Effector memory CD8-positive, alpha-beta T cell (primary cell): ENCODE measurements at regions not wholly inside any gene's neighbourhood (a gene's known extent, or its start where the extent isn't known, plus 50 kb on each side); places are given as distances from the start of the nearest gene placed in this dataset.

Experiments
- ATAC-seq: fragments of 150-1000 bp; cut with Tn5 transposase; replicated peaks from 2 replicates; pipeline ENCODE4 v1.10.0; 2021; ENCODE audit warnings: mild to moderate bottlenecking, moderate library complexity
- DNase-seq, 3 experiments: peaks; one replicate each; pipeline ENCODE4 v3.0.0; 2021
- H3K27ac Mint-ChIP-seq, 2 donors: one replicate each; pipeline ENCODE4 v1.8.0; 2022; ENCODE audit warnings: mild to moderate bottlenecking in 2 of 2, mixed read lengths in 2 of 2, moderate library complexity in 2 of 2
- H3K27me3 Mint-ChIP-seq, 2 donors: one replicate each; pipeline ENCODE4 v1.8.0; 2022; ENCODE audit warnings: mixed read lengths in 2 of 2
- H3K36me3 Mint-ChIP-seq: one replicate; pipeline ENCODE4 v1.8.0; 2022; ENCODE audit warnings: mild to moderate bottlenecking, moderate library complexity, mixed read lengths; ENCODE audit not compliant: insufficient read depth
- H3K4me1 Mint-ChIP-seq, 2 donors: one replicate each; pipeline ENCODE4 v1.8.0; 2022; ENCODE audit warnings: low read depth in 2 of 2, mixed read lengths in 2 of 2
- H3K4me3 Mint-ChIP-seq, 2 donors: one replicate each; pipeline ENCODE4 v1.8.0; 2022; ENCODE audit warnings: mild to moderate bottlenecking in 2 of 2, mixed read lengths in 2 of 2, moderate library complexity in 2 of 2
- H3K9me3 Mint-ChIP-seq, 2 donors: one replicate each; pipeline ENCODE4 v1.8.0; 2022; ENCODE audit warnings: mixed read lengths in 2 of 2

- Mint-ChIP-seq H3K4me3 (no peak overlapping the region), H3K27me3 (no peaks in the 10 kb centered on the region), H3K9me3 (peaks cover 4 to 21% of the 10 kb centered on the region in 2 donors), H3K4me1 (no peaks in the 10 kb centered on the region), H3K27ac (no peak overlapping the region), H3K36me3 (peaks cover 4% of the 10 kb centered on the region)
- ATAC-seq, result no peak
- DNase-seq, result no peak
Measured at GRCh38 chr2:81937944-81938343, 1633.4 kb upstream of the LRRTM1 start.

- no peak overlapping the region for H3K27ac Mint-ChIP-seq
- peaks cover 2 to 9% of the 10 kb centered on the region in 2 donors for H3K9me3 Mint-ChIP-seq
- no peak overlapping the region for H3K4me3 Mint-ChIP-seq
- H3K36me3 Mint-ChIP-seq, result no peaks in the 10 kb centered on the region
- no peak for DNase-seq
- no peaks in the 10 kb centered on the region for H3K27me3 Mint-ChIP-seq
- no peak for ATAC-seq
- H3K4me1 Mint-ChIP-seq, result no peaks in the 10 kb centered on the region
Measured at GRCh38 chr2:81903534-81903933, 1599.0 kb upstream of the LRRTM1 start.

GRCh38 chr2:81901017-81901416 is 1596.5 kb upstream of the LRRTM1 start:
- no peaks in the 10 kb centered on the region for H3K4me1 Mint-ChIP-seq
- DNase-seq (no peak), ATAC-seq (no peak)
- no peak overlapping the region for H3K4me3 Mint-ChIP-seq
- peaks cover 15 to 17% of the 10 kb centered on the region in 2 donors for H3K9me3 Mint-ChIP-seq
- no peaks in the 10 kb centered on the region for H3K27me3 Mint-ChIP-seq
- no peaks in the 10 kb centered on the region for H3K36me3 Mint-ChIP-seq
- H3K27ac Mint-ChIP-seq, result no peak overlapping the region

GRCh38 chr2:81895620-81896250 is 1591.2 kb upstream of the LRRTM1 start:
- Mint-ChIP-seq H3K27me3 (no peaks in the 10 kb centered on the region), H3K4me1 (no peaks in the 10 kb centered on the region), H3K4me3 (no peak overlapping the region), H3K9me3 (peaks cover 16 to 23% of the 10 kb centered on the region in 2 donors), H3K27ac (no peak overlapping the region), H3K36me3 (no peaks in the 10 kb centered on the region)
- no peak for DNase-seq
- no peak for ATAC-seq

- DNase-seq (no peak), ATAC-seq (no peak)
- peaks cover 15 to 23% of the 10 kb centered on the region in 2 donors for H3K9me3 Mint-ChIP-seq
- no peaks in the 10 kb centered on the region for H3K4me1 Mint-ChIP-seq
- no peak overlapping the region for H3K4me3 Mint-ChIP-seq
- H3K27ac Mint-ChIP-seq, result no peak overlapping the region
- no peaks in the 10 kb centered on the region for H3K36me3 Mint-ChIP-seq
- H3K27me3 Mint-ChIP-seq, result no peaks in the 10 kb centered on the region
Measured at GRCh38 chr2:81894451-81894990, 1590.0 kb upstream of the LRRTM1 start.

- H3K9me3 Mint-ChIP-seq, result peaks cover 8% of the 10 kb centered on the region in 2 donors
- no peaks in the 10 kb centered on the region for H3K4me1 Mint-ChIP-seq
- ATAC-seq, result no peak
- H3K27ac Mint-ChIP-seq, result no peak overlapping the region
- H3K27me3 Mint-ChIP-seq, result no peaks in the 10 kb centered on the region
- no peak for DNase-seq
- no peak overlapping the region for H3K4me3 Mint-ChIP-seq
- H3K36me3 Mint-ChIP-seq, result no peaks in the 10 kb centered on the region
Measured at GRCh38 chr2:81876624-81877023, 1572.1 kb upstream of the LRRTM1 start.

- no peak overlapping the region for H3K4me3 Mint-ChIP-seq
- H3K9me3 Mint-ChIP-seq, result peaks cover 0 to 11% of the 10 kb centered on the region in 2 donors
- H3K36me3 Mint-ChIP-seq, result no peaks in the 10 kb centered on the region
- no peaks in the 10 kb centered on the region for H3K4me1 Mint-ChIP-seq
- ATAC-seq (no peak), DNase-seq (no peak)
- H3K27me3 Mint-ChIP-seq, result no peaks in the 10 kb centered on the region
- no peak overlapping the region for H3K27ac Mint-ChIP-seq
Measured at GRCh38 chr2:81872006-81872405, 1567.5 kb upstream of the LRRTM1 start.

- Mint-ChIP-seq H3K4me1 (no peaks in the 10 kb centered on the region), H3K27me3 (no peaks in the 10 kb centered on the region), H3K4me3 (no peak overlapping the region), H3K9me3 (peaks cover 0 to 14% of the 10 kb centered on the region in 2 donors), H3K27ac (no peak overlapping the region), H3K36me3 (no peaks in the 10 kb centered on the region)
- ATAC-seq (no peak), DNase-seq (no peak)
Measured at GRCh38 chr2:81870119-81870518, 1565.6 kb upstream of the LRRTM1 start.

GRCh38 chr2:81858998-81859397 is 1554.4 kb upstream of the LRRTM1 start:
- no peak overlapping the region for H3K27ac Mint-ChIP-seq
- no peaks in the 10 kb centered on the region for H3K27me3 Mint-ChIP-seq
- H3K9me3 Mint-ChIP-seq, result peaks cover 5 to 12% of the 10 kb centered on the region in 2 donors
- no peak overlapping the region for H3K4me3 Mint-ChIP-seq
- H3K4me1 Mint-ChIP-seq, result no peaks in the 10 kb centered on the region
- no peaks in the 10 kb centered on the region for H3K36me3 Mint-ChIP-seq
- no peak for ATAC-seq
- no peak for DNase-seq

GRCh38 chr2:81853341-81853740 is 1548.8 kb upstream of the LRRTM1 start:
- Mint-ChIP-seq H3K27ac (no peak overlapping the region), H3K9me3 (peaks cover 5 to 7% of the 10 kb centered on the region in 2 donors), H3K4me3 (no peak overlapping the region), H3K4me1 (no peaks in the 10 kb centered on the region), H3K36me3 (no peaks in the 10 kb centered on the region), H3K27me3 (no peaks in the 10 kb centered on the region)
- DNase-seq (no peak), ATAC-seq (no peak)

- peaks cover 7 to 11% of the 10 kb centered on the region in 2 donors for H3K9me3 Mint-ChIP-seq
- H3K4me3 Mint-ChIP-seq, result no peak overlapping the region
- H3K4me1 Mint-ChIP-seq, result no peaks in the 10 kb centered on the region
- no peak for ATAC-seq
- H3K27me3 Mint-ChIP-seq, result no peaks in the 10 kb centered on the region
- no peak overlapping the region for H3K27ac Mint-ChIP-seq
- DNase-seq, result no peak
- H3K36me3 Mint-ChIP-seq, result no peaks in the 10 kb centered on the region
Measured at GRCh38 chr2:81852651-81853050, 1548.1 kb upstream of the LRRTM1 start.

- Mint-ChIP-seq H3K27ac (no peak overlapping the region), H3K36me3 (no peaks in the 10 kb centered on the region), H3K27me3 (no peaks in the 10 kb centered on the region), H3K4me3 (no peak overlapping the region), H3K9me3 (peaks cover 8 to 15% of the 10 kb centered on the region in 2 donors), H3K4me1 (no peaks in the 10 kb centered on the region)
- ATAC-seq (no peak), DNase-seq (no peak)
Measured at GRCh38 chr2:81839780-81840179, 1535.2 kb upstream of the LRRTM1 start.

GRCh38 chr2:81835321-81836000 is 1530.9 kb upstream of the LRRTM1 start:
- no peak for ATAC-seq
- H3K4me3 Mint-ChIP-seq, result no peak overlapping the region
- H3K27ac Mint-ChIP-seq, result no peak overlapping the region

GRCh38 chr2:81786811-81787210 is 1482.3 kb upstream of the LRRTM1 start:
- no peaks in the 10 kb centered on the region for H3K36me3 Mint-ChIP-seq
- no peak overlapping the region for H3K27ac Mint-ChIP-seq
- ATAC-seq (no peak), DNase-seq (no peak)
- no peak overlapping the region for H3K4me3 Mint-ChIP-seq
- H3K27me3 Mint-ChIP-seq, result no peaks in the 10 kb centered on the region
- peaks cover 6 to 8% of the 10 kb centered on the region in 2 donors for H3K9me3 Mint-ChIP-seq
- H3K4me1 Mint-ChIP-seq, result no peaks in the 10 kb centered on the region

More at GRCh38 chr2:81835321-81836000, 1530.9 kb upstream of the LRRTM1 start:
- H3K4me1 Mint-ChIP-seq, result no peaks in the 10 kb centered on the region
- no peaks in the 10 kb centered on the region for H3K36me3 Mint-ChIP-seq
- DNase-seq, result no peak
- H3K27me3 Mint-ChIP-seq, result no peaks in the 10 kb centered on the region
- peaks cover 0 to 5% of the 10 kb centered on the region in 2 donors for H3K9me3 Mint-ChIP-seq
